GM23338 (cell line): ENCODE measurements at regions not wholly inside any gene's neighbourhood (a gene's known extent, or its start where the extent isn't known, plus 50 kb on each side); places are given as distances from the start of the nearest gene placed in this dataset.

Source experiments
- ATAC-seq: fragments of 200-7000 bp; cut with Tn5 transposase; 3 replicates; pipeline ENCODE4 v1.9.1; 2020
- DNase-seq: peaks from one replicate; pipeline ENCODE4 v3.0.0-alpha.2; 2015; ENCODE audit warnings: low spot score
- H2AFZ ChIP-seq: fragments of 200-600 bp; sonication (generic); 2 replicates; pipeline ENCODE4 v1.8.0; 2016; ENCODE audit warnings: antibody characterized with exemption, mild to moderate bottlenecking, moderate library complexity
- H3F3A ChIP-seq: fragments of 200-600 bp; sonication (generic); replicated peaks from 2 replicates; pipeline ENCODE4 v1.8.0; 2017; ENCODE audit warnings: antibody characterized with exemption, mixed run types, low read depth
- H3K27ac ChIP-seq: fragments of 200-600 bp; sonication (generic); 2 replicates; pipeline ENCODE4 v1.6.1; 2016; ENCODE audit warnings: low read depth
- H3K27me3 ChIP-seq: fragments of 200-600 bp; sonication (generic); 2 replicates; pipeline ENCODE4 v1.8.0; 2016; ENCODE audit warnings: mild to moderate bottlenecking, mixed run types, moderate library complexity; ENCODE audit not compliant: insufficient read depth
- H3K36me3 ChIP-seq: fragments of 200-600 bp; sonication (generic); 2 replicates; pipeline ENCODE4 v1.8.0; 2016; ENCODE audit warnings: mild to moderate bottlenecking; ENCODE audit not compliant: insufficient read depth
- H3K4me1 ChIP-seq: fragments of 200-600 bp; sonication (generic); 2 replicates; pipeline ENCODE4 v1.8.0; 2016; ENCODE audit warnings: mild to moderate bottlenecking, moderate library complexity; ENCODE audit not compliant: insufficient read depth
- H3K4me2 ChIP-seq: fragments of 200-600 bp; sonication (generic); 2 replicates; pipeline ENCODE4 v1.7.1; 2017; ENCODE audit warnings: mixed run types
- H3K4me3 ChIP-seq: fragments of 200-600 bp; sonication (generic); 2 replicates; pipeline ENCODE4 v1.6.1; 2016; ENCODE audit warnings: mixed run types
- H3K79me2 ChIP-seq: fragments of 200-600 bp; sonication (generic); replicated peaks from 2 replicates; pipeline ENCODE4 v1.8.0; 2017; ENCODE audit warnings: mild to moderate bottlenecking; ENCODE audit not compliant: insufficient read depth
- H3K9me2 ChIP-seq: fragments of 200-600 bp; sonication (generic); 2 replicates; pipeline ENCODE4 v1.8.0; 2017; ENCODE audit not compliant: insufficient read depth
- H4K20me1 ChIP-seq: fragments of 200-600 bp; sonication (generic); replicated peaks from 2 replicates; pipeline ENCODE4 v1.8.0; 2017; ENCODE audit warnings: mild to moderate bottlenecking; ENCODE audit not compliant: insufficient read depth
- H3K27ac Mint-ChIP-seq: 2 replicates; pipeline ENCODE4 v1.8.0; 2020; ENCODE audit warnings: inconsistent platforms, mild to moderate bottlenecking, moderate library complexity, mixed read lengths
- H3K27me3 Mint-ChIP-seq: 3 replicates; pipeline ENCODE4 v1.8.0; 2022; ENCODE audit warnings: low read depth, mild to moderate bottlenecking, moderate library complexity, mixed read lengths, inconsistent platforms; ENCODE audit not compliant: insufficient read depth, poor library complexity
- H3K36me3 Mint-ChIP-seq: 3 replicates; pipeline ENCODE4 v1.8.0; 2021; ENCODE audit warnings: low read depth, mild to moderate bottlenecking, inconsistent platforms, moderate library complexity, mixed read lengths
- H3K4me1 Mint-ChIP-seq: 3 replicates; pipeline ENCODE4 v1.8.0; 2020; ENCODE audit warnings: mild to moderate bottlenecking, inconsistent platforms, mixed read lengths
- H3K4me3 Mint-ChIP-seq: 3 replicates; pipeline ENCODE4 v1.8.0; 2021; ENCODE audit warnings: moderate library complexity, mild to moderate bottlenecking, inconsistent platforms, mixed read lengths
- H3K9me3 Mint-ChIP-seq: 3 replicates; pipeline ENCODE4 v1.8.0; 2020; ENCODE audit warnings: moderate library complexity, mild to moderate bottlenecking, inconsistent platforms, mixed read lengths
- CREB1 ChIP-seq: fragments of 250-450 bp; sonication (Bioruptor Pico); IDR thresholded peaks from 2 replicates; pipeline ENCODE4 v1.5.0; 2020; ENCODE audit warnings: low read depth, mild to moderate bottlenecking, moderate library complexity
- ETS1 ChIP-seq: IDR thresholded peaks from 2 replicates; pipeline ENCODE4 v1.6.1; 2016; ENCODE audit warnings: antibody characterized with exemption
- EZH2 ChIP-seq: fragments of 200-600 bp; sonication (generic); IDR thresholded peaks from one replicate; pipeline ENCODE4 v1.8.0; 2017; ENCODE audit warnings: antibody characterized with exemption, mild to moderate bottlenecking, low read depth; ENCODE audit not compliant: unreplicated experiment
- EZH2phosphoT487 ChIP-seq: fragments of 200-600 bp; sonication (generic); IDR thresholded peaks from one replicate; pipeline ENCODE4 v1.8.1; 2018; ENCODE audit warnings: antibody characterized with exemption; ENCODE audit not compliant: unreplicated experiment
- JUNB ChIP-seq: IDR thresholded peaks from one replicate; pipeline ENCODE4 v1.6.1; 2016; ENCODE audit warnings: antibody characterized with exemption; ENCODE audit not compliant: unreplicated experiment
- REST ChIP-seq: IDR thresholded peaks from one replicate; pipeline ENCODE4 v1.6.1; 2018; ENCODE audit warnings: antibody characterized with exemption; ENCODE audit not compliant: unreplicated experiment
- STAT1 ChIP-seq: IDR thresholded peaks from one replicate; pipeline ENCODE4 v1.6.1; 2016; ENCODE audit warnings: antibody characterized with exemption; ENCODE audit not compliant: unreplicated experiment
- ZNF114 ChIP-seq: fragments of 250-450 bp; sonication (Bioruptor Pico); IDR thresholded peaks from 2 replicates; pipeline ENCODE4 v1.5.0; 2020; ENCODE audit warnings: mild to moderate bottlenecking, moderate library complexity
- ZNF462 ChIP-seq: fragments of 250-450 bp; sonication (Bioruptor Pico); IDR thresholded peaks from 2 replicates; pipeline ENCODE4 v1.5.0; 2020; ENCODE audit warnings: mild to moderate bottlenecking, moderate library complexity
- TF ChIP-seq, protein P1 (sequence below), 2 experiments: fragments of 200-600 bp in 1 of 2; sonication (generic) in 1 of 2; conservative IDR thresholded peaks; 2 replicates each; pipeline versions ENCODE4 v1.5.1 to v1.6.1; 2016 to 2017; ENCODE audit warnings: antibody characterized with exemption in 2 of 2, low read depth in 2 of 2, mild to moderate bottlenecking in 2 of 2, moderate library complexity in 1 of 2

DNA sequence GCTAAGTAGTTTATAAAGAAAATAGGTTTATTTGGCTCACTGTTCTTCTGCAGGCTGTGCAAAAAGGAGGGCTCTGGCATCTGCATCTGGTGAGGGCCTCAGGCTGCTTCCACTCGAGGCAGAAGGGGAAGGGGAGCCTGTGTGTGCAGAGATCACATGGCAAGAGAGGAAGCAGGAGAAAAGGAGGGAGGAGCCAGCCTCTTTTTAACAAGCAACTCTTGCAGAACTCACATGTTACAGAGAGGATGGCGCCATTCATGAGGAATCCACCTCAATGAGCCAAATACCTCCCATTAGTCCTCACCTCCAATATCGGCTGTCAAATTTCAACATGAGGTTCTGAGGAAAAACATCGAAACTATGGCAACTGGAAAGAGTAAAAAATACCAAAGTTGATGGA, 666.6 kb upstream of the SLC35B3 start (continued):
- no peak for TF ChIP-seq ETS1
- TF ChIP-seq, protein P1, sequence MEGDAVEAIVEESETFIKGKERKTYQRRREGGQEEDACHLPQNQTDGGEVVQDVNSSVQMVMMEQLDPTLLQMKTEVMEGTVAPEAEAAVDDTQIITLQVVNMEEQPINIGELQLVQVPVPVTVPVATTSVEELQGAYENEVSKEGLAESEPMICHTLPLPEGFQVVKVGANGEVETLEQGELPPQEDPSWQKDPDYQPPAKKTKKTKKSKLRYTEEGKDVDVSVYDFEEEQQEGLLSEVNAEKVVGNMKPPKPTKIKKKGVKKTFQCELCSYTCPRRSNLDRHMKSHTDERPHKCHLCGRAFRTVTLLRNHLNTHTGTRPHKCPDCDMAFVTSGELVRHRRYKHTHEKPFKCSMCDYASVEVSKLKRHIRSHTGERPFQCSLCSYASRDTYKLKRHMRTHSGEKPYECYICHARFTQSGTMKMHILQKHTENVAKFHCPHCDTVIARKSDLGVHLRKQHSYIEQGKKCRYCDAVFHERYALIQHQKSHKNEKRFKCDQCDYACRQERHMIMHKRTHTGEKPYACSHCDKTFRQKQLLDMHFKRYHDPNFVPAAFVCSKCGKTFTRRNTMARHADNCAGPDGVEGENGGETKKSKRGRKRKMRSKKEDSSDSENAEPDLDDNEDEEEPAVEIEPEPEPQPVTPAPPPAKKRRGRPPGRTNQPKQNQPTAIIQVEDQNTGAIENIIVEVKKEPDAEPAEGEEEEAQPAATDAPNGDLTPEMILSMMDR (conservative IDR thresholded peaks at IDR 0.05; ENCODE audit: low read depth in 2 of 2) = no peak
- no peak for TF ChIP-seq JUNB
- TF ChIP-seq EZH2 = no peak
- TF ChIP-seq ZNF114 (CRISPR knock-in tag) = no peak
- TF ChIP-seq STAT1 = no peak
- TF ChIP-seq REST = no peak
- TF ChIP-seq EZH2phosphoT487 = no peak

GRCh38 chr6:9100869-9101580, 665.7 kb upstream of the SLC35B3 start:
- Histone ChIP-seq H3K79me2 (no peaks in the 10 kb centered on the region), H3K27me3 (no peaks in the 10 kb centered on the region), H3K4me3 (no peak overlapping the region), H2AFZ (no peak overlapping the region), H4K20me1 (no peaks in the 10 kb centered on the region), H3K4me1 (no peaks in the 10 kb centered on the region), H3K4me2 (no peak overlapping the region), H3K9me2 (no peaks in the 10 kb centered on the region), H3K36me3 (no peaks in the 10 kb centered on the region), H3F3A (no peaks in the 10 kb centered on the region), H3K27ac (no peak overlapping the region)
- DNase-seq (no peak), ATAC-seq (no peak)
- H3K27me3 Mint-ChIP-seq = no peaks in the 10 kb centered on the region
- H3K9me3 Mint-ChIP-seq = no peaks in the 10 kb centered on the region
- no peak overlapping the region for H3K27ac Mint-ChIP-seq
- H3K36me3 Mint-ChIP-seq = no peaks in the 10 kb centered on the region
- H3K4me3 Mint-ChIP-seq = no peak overlapping the region
- H3K4me1 Mint-ChIP-seq = no peaks in the 10 kb centered on the region; the same call in 2 of the 3 replicates
- TF ChIP-seq JUNB = no peak
- TF ChIP-seq EZH2 = no peak
- no peak for TF ChIP-seq ETS1
- no peak for TF ChIP-seq ZNF462 (CRISPR knock-in tag)
- no peak for TF ChIP-seq CREB1 (CRISPR knock-in tag)
